Hematopoietic multipotent progenitor cell treated with erythropoietin and hydrocortisone succinate and interleukin-3 and kit ligand, for 4 days (in vitro differentiated cells): ENCODE measurements at regions not wholly inside any gene's neighbourhood (a gene's known extent, or its start where the extent isn't known, plus 50 kb on each side); places are given as distances from the start of the nearest gene placed in this dataset.
"Not testable (repeated sequence)": the region's sequence is repeated elsewhere in the genome, so short reads cannot be mapped to it uniquely, and the experiment has no call there.

ENCODE experiments used
- DNase-seq: peaks from one replicate; pipeline ENCODE4 v3.0.0-alpha.2; 2015

DNA sequence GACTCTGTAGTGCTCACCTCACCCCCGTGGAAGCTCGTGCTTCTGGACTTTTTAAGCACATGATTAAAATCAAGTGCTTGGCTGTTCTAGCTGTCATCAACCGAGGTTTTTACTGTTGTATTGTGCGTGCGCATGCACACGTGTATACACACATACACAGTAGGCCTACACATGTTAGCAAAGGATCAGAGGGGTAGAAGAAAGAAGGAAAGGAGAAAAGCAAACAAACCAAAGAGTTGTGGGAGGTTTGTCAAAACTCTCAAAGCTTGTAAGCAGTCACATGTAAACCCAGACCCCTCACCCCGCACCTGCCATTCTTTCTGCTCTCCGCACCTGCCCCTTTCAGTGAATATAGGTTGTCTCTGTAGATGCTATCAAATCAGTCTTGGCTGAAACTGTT lies 311.8 kb downstream of the HS3ST1 start:
- DNase-seq = no peak

DNA sequence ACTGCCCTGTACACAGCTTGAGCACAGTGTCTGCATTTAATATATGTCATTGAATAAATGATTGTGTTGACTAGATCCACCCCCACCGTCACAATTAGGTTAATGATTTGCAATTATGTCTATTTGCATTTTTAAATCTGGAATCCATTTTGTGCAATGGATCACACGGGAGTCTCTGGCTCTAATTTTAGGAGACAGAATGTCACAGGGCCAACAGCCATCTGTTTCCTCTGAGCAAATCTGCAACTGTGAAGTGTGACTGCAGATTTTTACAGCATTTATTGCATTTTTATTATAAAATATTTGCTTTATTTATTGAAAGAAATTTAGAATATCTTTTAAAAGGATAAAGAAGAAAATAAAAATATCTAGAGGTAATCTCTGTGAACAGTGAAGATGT lies 316.8 kb downstream of the HS3ST1 start:
- DNase-seq = no peak

DNA sequence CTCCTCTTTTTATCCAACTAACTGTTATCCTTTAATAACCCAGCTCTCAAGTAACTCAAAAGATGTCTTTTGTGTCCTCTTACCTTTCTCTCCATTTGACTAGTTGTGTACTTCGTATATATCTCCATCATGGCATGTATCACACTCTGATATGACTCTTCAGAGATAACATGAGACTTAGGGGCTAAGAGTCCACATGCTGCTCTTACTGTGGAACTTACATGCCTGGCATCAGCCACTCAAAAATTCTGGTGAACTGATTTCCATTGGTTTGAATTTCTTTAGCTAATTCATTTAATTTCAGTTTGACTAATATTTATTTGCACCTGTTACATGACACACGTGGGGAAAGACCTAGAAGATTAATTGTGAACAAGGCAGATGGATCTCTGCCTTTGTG lies 317.3 kb downstream of the HS3ST1 start:
- DNase-seq = no peak

DNA sequence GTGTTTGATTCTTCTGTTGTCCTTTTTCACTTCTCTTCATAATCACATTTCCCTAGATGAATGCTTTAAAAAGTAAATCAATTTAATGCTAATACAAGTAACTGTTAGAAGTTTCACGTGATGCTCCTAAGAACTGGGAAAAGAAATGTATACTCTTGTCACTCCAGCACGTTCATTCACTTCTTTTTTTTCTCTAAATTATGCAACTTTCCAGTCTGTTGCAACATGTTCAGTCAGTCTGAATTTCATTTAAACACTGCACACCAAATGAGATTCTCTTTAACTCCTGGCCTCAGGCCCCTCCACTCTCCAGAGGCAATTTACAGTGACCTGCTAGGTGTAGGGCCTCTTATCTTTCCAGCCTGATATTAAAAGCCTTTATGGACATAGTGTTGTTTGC lies 321.9 kb downstream of the HS3ST1 start:
- DNase-seq = peak; percentile 50

DNA sequence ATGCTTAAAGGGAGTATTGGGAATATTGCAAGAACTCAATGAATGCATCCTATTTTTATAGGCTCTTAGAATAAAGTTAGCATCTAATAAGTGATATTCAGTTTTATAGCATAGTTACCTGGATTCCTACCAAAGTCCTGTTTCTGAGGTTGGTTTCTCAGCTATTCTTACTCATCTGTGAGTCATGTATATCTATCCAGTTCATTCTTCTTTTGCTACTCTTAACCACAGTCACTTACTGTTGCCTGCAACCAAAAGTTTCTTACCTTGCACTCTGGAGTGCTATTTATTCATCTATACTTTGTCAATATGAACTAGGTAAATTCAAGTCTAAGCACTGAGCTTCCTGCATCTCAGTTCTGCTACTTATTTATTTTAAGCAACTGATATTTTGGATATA lies 322.5 kb downstream of the HS3ST1 start:
- DNase-seq = no peak

DNA sequence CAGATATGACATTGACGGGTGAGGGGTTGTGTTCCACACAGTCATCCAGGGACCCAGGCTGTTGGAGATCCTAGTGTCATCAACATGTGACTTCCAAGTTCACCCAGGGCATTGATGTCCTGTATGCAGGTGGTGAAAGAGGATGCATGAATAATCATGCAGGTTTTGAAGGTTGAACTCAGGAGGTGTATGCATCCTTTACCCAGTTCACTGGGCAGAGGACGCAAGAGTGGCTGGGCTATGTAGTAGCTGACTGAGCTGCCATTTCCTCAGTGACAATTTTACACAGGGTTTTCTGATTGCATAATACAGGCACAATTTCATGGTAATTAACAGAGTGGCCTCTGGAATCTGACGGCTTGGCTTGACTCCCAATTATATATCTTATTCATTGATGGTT lies 323.0 kb downstream of the HS3ST1 start:
- DNase-seq = no peak

DNA sequence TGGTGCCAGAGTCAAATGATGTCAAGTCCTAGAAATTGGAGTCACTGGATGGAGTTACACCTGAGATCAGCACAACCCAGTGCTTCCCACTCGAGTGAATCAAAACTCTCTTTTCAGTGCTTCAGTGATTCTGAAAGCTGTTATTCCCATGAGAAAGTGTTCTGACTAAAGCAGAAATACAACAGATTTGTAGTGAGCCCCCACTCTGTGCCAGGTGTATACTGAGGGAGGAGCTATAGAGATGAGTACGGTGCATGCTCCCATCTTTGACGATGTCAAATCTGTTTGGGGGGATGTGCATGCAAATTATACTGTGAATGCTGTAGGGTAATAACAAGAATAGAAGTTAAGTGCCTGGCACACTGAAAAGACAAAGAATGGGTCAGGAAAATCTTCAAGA lies 330.2 kb downstream of the HS3ST1 start:
- DNase-seq = no peak

DNA sequence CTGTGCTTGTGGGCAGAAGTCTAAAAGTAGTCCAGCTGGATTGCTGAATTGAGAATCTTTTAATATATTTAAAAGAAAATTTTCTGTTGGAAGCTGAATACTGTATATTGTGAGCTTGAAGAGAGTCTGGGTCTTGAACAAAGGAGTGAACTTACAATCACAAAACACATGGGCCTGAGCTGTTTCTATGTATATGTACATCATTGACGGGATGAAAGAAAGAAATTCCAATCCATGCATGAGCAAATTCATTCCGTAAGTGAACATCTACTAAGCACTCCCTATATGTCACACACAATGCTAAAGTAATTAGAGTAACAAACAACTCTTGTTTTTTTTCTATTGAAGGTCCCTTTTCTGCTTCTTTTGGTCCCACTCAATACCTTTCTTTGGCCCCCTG lies 331.0 kb downstream of the HS3ST1 start:
- no peak for DNase-seq

DNA sequence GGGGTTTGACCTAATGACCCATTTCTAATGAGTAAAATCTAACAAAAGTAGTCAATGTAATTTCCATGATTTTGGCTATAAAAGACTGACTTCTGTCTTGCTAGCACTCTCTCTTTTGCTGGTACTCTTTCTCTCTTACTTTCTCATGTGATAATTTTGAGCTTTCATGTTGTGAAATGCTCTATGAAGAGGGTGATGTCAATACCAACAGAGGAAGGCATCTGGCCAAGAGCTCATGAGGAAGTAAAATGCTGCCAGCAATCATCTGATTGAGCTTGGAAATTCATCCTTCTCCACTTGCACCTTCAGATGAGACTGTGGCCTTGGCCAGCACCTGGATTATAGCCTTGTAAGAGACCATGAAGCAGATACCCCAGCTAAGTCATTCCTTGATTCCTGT lies 347.7 kb downstream of the HS3ST1 start:
- peak; percentile 42 for DNase-seq

DNA sequence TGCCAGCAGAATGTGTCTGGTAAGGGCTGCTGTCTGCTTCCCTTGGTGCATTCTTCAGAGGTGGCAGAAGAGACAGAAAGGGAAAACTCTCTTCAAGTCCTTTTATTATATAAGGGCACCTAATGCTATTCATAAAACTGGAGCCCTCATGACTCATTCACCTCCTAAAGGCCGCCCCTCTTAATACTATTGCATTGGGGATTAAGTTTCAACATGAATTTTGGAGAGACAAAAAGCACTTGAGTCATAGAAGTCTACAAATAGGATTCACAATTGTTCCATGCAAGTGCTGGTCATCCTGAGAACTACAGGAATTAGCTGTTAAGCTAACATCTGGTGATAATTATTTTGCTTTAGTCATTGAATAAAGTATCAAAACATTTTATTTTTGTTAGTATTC lies 349.5 kb downstream of the HS3ST1 start:
- DNase-seq = no peak

DNA sequence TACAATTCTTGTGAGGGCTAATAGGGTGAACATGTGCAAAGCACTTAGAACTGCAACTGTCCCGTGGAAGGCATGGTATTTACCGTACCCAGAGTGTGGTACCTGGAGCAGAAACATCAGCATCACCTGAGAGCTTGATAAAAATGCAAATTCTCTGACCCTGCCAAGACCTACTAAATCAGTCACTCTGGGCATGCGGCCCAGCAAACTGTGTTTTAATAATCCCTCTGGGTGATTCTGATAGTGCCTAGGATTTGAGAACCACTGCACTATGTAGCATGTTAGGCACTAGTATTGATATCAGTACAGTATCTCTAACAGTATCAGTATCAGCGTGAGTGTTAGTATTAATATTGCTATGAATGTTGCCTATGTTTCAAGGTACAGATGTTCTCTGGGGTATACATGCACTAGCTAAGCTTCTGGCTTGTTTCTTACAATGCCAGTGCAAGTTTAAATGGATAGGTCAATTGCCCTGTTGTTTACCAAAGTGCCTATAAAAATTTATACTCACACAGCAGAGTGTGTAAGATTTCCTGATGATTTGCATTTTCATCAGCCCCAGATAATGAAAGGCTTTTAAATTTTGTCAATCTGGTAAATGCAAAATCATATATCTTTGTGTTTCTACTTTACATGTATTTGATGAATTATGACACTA lies 354.0 kb downstream of the HS3ST1 start:
- no peak for DNase-seq

DNA sequence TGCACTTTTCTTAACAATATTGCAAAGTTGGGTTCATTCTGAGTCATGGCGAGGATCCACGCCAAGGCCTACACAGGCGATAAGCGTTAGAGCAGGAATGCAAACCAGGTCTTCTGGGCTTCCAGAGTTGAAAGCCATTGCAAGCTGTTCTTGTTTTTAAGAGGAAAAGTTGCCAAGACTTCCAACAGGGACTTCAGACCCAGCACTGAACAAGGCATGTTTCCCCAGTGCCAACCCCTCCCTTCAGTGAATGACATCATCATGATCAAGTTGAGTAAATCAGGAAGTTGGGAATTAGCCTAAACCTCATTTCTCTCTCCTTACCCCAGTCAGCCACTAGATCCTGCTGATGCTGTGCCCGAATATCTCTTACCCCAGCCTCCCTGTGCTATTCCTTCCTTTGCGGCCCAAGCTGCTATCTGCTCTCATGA lies 355.1 kb downstream of the HS3ST1 start:
- peak; percentile 8 for DNase-seq

DNA sequence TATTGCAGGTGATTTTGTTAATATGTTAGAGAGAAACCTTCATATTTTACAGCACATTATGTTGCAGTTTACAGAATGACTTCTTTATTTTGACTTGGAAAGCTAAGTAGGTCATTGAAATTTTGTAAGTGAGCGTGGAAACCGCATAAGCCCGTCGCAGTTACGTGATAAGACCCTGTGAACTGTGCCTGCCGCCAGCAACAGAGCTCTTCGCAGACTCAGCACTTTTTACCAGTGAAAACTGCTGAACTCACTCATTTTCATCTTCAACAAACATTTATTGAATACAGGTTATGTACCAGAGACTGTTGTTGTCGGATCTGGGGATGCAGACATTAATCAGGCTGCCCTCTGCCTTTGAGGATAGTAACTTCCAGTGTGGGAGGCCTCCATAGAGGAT lies 355.7 kb downstream of the HS3ST1 start:
- no peak for DNase-seq

DNA sequence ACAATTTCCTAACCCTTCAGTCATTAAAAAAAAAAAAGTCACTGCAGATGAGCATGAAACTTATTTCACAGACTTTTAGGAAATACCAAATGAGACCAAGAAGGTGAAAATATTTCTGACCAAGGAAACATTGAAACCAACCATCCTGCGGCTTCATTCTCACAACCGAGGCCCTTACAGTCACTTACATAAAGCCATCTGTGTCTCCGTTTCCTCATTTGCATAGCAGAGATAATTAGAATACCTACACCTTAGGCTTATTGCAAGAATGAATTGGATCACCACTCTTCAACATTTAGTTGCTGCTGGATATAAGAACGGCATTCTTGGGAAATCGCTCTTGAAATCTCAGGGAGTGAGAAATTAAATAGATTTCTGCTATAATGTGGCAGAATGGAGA lies 356.2 kb downstream of the HS3ST1 start:
- DNase-seq = no peak

DNA sequence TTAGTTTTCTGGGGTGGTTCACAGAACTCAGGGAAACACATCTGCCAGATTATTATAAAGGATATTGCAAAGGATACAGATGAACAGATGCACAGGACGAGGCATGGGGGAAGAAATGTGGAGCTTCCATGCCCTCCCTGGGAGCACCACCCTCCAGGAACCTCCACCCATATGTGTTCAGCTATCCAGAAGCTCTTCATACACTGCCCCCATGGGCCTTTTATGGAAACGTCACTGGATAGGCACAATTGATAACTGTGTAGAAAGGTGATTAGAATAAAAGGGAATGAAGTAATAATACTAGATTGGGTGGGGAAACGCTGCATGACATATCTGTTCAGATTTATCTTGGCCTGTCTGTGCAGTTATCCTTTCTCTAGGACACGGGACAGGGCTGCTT lies 357.9 kb downstream of the HS3ST1 start:
- DNase-seq = no peak

DNA sequence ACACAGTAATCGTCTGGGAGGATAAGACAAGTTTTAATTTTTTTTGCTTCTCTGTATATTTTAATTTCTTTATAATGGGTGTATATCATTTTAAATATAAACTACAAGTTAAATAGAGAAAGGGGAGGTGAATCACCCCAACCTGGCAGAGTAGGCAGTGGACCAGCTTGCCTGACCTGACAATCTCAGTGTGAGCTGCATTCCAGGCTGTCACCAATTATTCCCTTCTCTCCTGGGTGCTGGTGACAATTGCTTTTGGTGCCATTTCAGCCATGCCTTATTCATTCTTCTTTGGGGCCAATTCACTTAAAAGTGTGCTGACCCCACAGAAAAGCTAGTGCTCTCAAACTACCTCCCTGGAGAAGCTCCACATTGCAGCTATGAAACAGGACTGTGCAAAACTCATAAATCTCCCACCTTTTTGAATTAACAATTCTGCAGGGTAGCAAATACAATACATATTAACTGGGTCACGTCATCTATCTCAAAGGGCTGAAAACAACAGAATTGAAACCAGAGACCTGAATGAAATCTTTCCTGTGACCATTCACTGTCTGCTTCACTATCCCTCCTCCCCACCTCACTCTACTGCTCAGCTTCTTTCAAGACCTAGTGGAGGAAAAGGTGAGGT lies 359.0 kb downstream of the HS3ST1 start:
- DNase-seq = no peak

DNA sequence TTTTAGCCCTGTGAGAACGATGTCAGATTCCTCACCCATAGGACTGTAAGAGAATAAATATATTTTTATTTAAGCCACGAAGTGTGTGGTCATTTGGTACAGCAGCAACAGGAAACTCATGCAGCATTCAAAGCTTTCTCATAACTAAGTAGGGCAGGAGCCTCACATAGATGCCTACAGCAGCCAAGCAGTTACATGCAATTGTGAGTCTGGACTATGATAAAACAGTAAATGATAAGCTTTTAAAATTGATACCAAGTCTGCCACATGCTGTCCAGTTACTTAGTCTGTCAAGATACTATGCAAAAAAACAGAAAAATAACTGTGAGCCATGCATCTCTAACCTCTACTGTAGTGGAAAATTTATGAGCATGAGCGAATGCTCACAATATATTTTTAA lies 359.6 kb downstream of the HS3ST1 start:
- DNase-seq = peak; percentile 4

DNA sequence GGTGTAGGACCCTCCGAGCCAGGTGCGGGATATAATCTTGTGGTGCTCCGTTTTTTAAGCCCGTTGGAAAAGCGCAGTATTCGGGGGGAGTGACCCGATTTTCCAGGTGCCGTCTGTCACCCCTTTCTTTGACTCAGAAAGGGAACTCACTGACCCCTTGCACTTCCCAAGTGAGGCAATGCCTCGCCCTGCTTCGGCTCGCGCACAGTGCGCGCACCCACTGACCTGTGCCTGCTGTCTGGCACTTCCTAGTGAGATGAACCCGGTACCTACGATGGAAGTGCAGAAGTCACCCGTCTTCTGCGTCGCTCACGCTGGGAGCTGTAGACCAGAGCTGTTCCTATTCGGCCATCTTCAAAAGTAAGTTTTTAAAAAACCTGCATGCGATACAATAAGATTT lies 362.1 kb downstream of the HS3ST1 start:
- DNase-seq = not testable (repeated sequence)

DNA sequence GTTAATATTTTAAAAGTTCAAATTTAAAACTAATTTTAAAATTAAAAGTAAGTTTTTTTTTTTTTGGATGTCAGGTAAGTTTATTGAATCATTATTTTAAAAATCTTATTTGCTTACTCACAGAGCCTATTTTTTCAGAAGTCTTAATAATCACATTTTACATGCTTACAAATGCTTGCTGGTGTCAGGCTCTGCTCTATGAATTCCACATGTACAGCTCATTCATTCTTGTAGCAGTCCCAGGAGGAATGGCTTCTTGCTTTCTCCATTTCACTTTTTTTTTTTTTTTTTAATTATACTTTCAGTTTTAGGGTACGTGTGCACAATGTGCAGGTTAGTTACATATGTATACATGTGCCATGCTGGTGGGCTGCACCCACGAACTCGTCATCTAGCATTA lies 368.1 kb downstream of the HS3ST1 start:
- not testable (repeated sequence) for DNase-seq

DNA sequence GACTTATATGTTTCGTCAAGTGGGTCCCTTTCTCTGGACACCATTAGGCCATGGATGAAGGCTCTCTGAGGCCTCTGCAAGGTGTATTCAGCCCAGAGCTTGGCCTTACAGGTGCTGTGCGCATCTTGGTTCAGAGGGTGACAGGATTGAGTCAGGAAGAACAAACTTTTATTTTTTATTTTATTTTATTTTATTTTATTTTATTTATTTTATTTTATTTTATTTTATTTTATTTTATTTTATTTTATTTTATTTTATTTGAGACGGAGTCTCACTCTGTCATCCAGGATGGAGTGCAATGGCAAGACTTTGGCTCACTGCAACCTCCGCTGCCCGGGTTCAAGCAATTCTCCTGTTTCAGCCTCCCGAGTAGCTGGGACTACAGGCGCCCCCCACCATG lies 370.4 kb upstream of the CLNK start:
- DNase-seq = not testable (repeated sequence)

DNA sequence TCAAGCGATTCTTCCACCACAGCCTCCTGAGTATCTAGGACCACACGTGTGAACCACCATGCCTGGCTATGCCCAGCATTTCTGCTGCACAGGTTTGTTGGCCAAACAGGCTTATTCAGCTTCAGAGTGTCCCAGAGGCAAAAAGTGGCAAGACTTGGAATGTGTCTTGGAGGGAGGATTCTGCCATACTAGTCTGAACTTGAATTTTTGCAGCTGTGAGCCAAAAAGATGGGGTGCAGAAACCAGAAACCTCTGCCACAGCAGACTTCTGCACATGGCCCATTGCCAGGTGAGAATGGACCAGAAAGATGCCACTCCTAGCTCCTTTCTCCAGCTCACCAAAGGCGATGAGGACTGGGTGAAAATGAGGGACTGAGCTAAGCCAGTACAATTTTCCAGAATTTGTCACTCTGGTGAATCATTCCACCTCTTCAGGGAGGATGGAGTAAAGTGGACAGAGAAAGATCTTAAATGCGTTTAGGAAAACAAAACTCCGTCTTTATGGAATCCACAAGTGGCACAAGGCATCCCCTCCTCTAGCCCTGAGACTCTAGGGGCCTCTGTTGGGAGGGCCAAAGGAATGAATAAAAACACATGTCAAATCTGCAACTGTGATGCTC lies 369.1 kb upstream of the CLNK start:
- no peak for DNase-seq

DNA sequence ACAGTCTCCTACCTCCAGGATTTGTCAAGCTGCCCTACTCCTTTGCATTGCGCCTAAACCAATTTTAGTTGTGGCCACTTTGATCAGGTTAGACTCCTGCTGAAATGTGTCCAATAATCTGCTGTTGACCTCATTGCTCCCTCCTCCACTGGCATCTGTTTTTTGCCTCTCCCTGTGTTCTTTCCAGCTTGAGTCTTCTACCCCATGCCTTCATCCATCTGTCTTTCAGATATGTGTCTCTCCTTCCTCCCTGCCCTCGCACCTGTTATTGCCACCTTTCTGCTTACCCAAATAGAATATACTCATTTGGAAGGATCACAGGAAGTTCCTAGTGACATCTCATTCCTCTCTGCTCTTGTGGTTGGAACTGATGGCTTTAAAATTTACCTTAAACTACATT lies 366.6 kb upstream of the CLNK start:
- no peak for DNase-seq

DNA sequence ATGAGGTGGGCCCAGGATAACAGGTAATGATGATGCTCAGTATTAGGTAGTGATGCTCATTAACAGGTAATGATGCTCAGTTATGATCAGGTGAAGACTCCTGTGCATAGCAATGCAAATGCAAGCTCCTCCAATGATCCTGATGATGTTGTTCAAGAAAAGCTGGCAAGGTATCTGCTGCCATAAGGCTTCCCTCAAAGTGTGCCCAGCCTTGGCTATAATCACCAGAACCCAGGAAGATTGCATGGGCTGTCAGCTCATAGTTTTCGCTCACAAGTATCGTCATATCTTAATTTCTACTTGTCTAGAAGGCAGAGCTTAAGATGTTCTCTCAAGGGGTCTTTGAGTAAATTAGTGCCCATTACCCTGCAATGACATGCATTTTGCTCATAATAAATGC lies 366.2 kb upstream of the CLNK start:
- no peak for DNase-seq

DNA sequence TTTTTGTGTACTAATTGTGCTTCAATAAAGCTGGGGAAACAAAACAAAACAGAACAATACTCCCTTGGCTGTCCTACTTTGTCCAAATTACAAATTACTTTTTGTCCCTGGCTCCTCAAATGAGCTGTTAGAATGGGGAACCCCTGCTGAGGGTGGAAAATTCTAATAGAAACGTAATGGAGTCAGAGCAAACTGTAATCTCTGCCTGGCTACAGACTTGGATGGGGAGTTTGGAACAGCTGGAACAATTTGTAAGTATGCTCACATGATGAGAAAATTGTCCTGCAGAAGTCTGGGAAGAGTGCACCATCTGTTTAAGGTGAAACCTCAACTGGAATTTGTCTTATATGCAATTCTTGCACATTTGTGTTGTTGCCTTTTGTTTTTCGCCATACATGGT lies 364.4 kb upstream of the CLNK start:
- no peak for DNase-seq

DNA sequence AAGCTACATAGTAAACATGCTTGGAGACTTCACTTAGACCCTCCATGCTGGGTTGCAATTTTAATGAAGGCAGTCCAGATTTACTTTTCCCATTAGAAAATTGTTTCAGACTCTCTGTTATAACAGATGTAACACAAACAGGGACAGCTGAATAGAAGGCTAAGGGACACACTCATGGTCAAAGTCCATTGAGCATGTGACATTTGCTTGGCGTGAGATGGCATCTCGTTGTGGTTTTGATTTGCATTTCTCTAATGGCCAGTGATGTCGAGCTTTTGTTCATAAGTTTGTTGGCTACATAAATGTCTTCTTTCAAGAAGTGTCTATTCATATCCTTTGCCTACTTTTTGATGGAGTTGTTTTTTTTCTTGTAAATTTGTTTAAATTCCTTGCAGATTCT lies 358.2 kb upstream of the CLNK start:
- DNase-seq = no peak
